Gastroesophageal sphincter (tissue), 3 donors: ENCODE measurements at regions not wholly inside any gene's neighbourhood (a gene's known extent, or its start where the extent isn't known, plus 50 kb on each side); places are given as distances from the start of the nearest gene placed in this dataset.

ENCODE experiments used
- POLR2A ChIP-seq, 2 donors: fragments of 450-650 bp; IDR thresholded peaks; one replicate each; pipeline ENCODE4 v1.6.1; 2017; ENCODE audit warnings: antibody characterized with exemption in 2 of 2, mild to moderate bottlenecking in 2 of 2, moderate library complexity in 1 of 2
- TF ChIP-seq, protein P1 (sequence below), 4 experiments: fragments of 200-600 bp in 2 of 4; fragments of 450-650 bp in 2 of 4; sonication (generic) in 1 of 4; IDR thresholded peaks; one replicate each; pipeline ENCODE4 v1.5.1; 2017 to 2019; ENCODE audit warnings: antibody characterized with exemption in 4 of 4, mild to moderate bottlenecking in 2 of 4, moderate library complexity in 2 of 4

DNA sequence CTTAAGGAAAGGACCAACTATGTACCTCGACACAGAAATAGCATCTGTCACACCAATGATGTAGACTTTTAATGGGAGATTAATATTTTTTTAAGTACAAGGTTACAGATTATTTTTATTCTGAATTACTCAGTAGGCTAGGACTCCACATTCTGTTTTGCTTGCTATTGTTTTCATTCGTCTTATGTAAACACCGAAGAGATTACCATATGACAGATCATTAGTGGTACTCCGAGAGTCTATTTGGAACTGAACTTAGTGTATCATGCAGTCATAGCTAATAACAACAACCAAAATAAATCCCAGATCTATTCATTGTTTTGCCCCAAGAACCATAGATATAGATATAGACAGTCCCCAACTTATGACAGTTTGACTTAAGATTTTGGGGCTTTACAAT is 139.7 kb upstream of the SPRY1 start:
- TF ChIP-seq, protein P1, sequence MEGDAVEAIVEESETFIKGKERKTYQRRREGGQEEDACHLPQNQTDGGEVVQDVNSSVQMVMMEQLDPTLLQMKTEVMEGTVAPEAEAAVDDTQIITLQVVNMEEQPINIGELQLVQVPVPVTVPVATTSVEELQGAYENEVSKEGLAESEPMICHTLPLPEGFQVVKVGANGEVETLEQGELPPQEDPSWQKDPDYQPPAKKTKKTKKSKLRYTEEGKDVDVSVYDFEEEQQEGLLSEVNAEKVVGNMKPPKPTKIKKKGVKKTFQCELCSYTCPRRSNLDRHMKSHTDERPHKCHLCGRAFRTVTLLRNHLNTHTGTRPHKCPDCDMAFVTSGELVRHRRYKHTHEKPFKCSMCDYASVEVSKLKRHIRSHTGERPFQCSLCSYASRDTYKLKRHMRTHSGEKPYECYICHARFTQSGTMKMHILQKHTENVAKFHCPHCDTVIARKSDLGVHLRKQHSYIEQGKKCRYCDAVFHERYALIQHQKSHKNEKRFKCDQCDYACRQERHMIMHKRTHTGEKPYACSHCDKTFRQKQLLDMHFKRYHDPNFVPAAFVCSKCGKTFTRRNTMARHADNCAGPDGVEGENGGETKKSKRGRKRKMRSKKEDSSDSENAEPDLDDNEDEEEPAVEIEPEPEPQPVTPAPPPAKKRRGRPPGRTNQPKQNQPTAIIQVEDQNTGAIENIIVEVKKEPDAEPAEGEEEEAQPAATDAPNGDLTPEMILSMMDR (IDR thresholded peaks at IDR 0.05) = no peak
- no peak for TF ChIP-seq POLR2A (IDR thresholded peaks at IDR 0.05)
